Activated CD4-positive, alpha-beta T cell treated with anti-CD3 and anti-CD28 coated beads for 24 hours (primary cell): ENCODE measurements at regions not wholly inside any gene's neighbourhood (a gene's known extent, or its start where the extent isn't known, plus 50 kb on each side); places are given as distances from the start of the nearest gene placed in this dataset.

Experiments used
- DNase-seq, 2 donors: peaks; one replicate each; pipeline ENCODE4 v3.0.0-alpha.2; 2020; ENCODE audit warnings: low read depth in 2 of 2

GRCh38 chr11:26093206-26093605 lies 238.7 kb upstream of the ANO3 start:
- no peak for DNase-seq

GRCh38 chr11:26095340-26095739 lies 236.6 kb upstream of the ANO3 start:
- DNase-seq: no peak

- DNase-seq: no peak
Observed at GRCh38 chr11:26096451-26096850, 235.5 kb upstream of the ANO3 start.

GRCh38 chr11:26102325-26102724 lies 229.6 kb upstream of the ANO3 start:
- DNase-seq: no peak

- no peak for DNase-seq
Observed at GRCh38 chr11:26105762-26106423, 226.0 kb upstream of the ANO3 start.

- no peak for DNase-seq
Observed at GRCh38 chr11:26106726-26107125, 225.2 kb upstream of the ANO3 start.

GRCh38 chr11:26109658-26110368 lies 222.1 kb upstream of the ANO3 start:
- no peak for DNase-seq

- DNase-seq: no peak
Observed at GRCh38 chr11:26112264-26112663, 219.7 kb upstream of the ANO3 start.

- no peak for DNase-seq
Observed at GRCh38 chr11:26121466-26121865, 210.5 kb upstream of the ANO3 start.

- DNase-seq: no peak
Observed at GRCh38 chr11:26126741-26127140, 205.2 kb upstream of the ANO3 start.

GRCh38 chr11:26127336-26127735 lies 204.6 kb upstream of the ANO3 start:
- no peak for DNase-seq

- no peak for DNase-seq
Observed at GRCh38 chr11:26131406-26131805, 200.5 kb upstream of the ANO3 start.

GRCh38 chr11:26134053-26134452 lies 197.9 kb upstream of the ANO3 start:
- no peak for DNase-seq

- no peak for DNase-seq
Observed at GRCh38 chr11:26134481-26135355, 197.2 kb upstream of the ANO3 start.

GRCh38 chr11:26137651-26138050 lies 194.3 kb upstream of the ANO3 start:
- DNase-seq: no peak

- DNase-seq: no peak
Observed at GRCh38 chr11:26142891-26143290, 189.0 kb upstream of the ANO3 start.

- DNase-seq: no peak
Observed at GRCh38 chr11:26143566-26144290, 188.2 kb upstream of the ANO3 start.

- no peak for DNase-seq
Observed at GRCh38 chr11:26144291-26144690, 187.6 kb upstream of the ANO3 start.

GRCh38 chr11:26144911-26145310 lies 187.0 kb upstream of the ANO3 start:
- DNase-seq: no peak

GRCh38 chr11:26149585-26149984 lies 182.3 kb upstream of the ANO3 start:
- no peak for DNase-seq

- no peak for DNase-seq
Observed at GRCh38 chr11:26150031-26150430, 181.9 kb upstream of the ANO3 start.

GRCh38 chr11:26158251-26158650 lies 173.7 kb upstream of the ANO3 start:
- DNase-seq: no peak
